ENCODE measurements at regions not wholly inside any gene's neighbourhood (a gene's known extent, or its start where the extent isn't known, plus 50 kb on each side); places are given as distances from the start of the nearest gene placed in this dataset.

- no peaks in the 10 kb centered on the region for H3K36me3 ChIP-seq (replicated peaks in 1 of 2; ENCODE audit: control insufficient read depth in 1 of 2, insufficient read depth in 2 of 2, low read length in 2 of 2)
- no peaks in the 10 kb centered on the region for H3K27me3 ChIP-seq (ENCODE audit: control insufficient read depth in 2 of 2, insufficient read depth in 2 of 2, low read length in 2 of 2)
- H3K9me3 ChIP-seq (replicated peaks in 1 of 2; ENCODE audit: control insufficient read depth in 1 of 2, insufficient read depth in 1 of 2, low read length in 2 of 2), result peaks cover 17% of the 10 kb centered on the region in 2 donors
- intact Hi-C loops (cut with micrococcal nuclease), result no loop called here
- no peaks in the 10 kb centered on the region for H3K36me3 Mint-ChIP-seq
- no peak overlapping the region for H3K4me2 ChIP-seq (replicated peaks; ENCODE audit: extremely low read depth, low read length, poor library complexity, severe bottlenecking)
- no peaks in the 10 kb centered on the region for H3K4me1 Mint-ChIP-seq
- no peaks in the 10 kb centered on the region for H3K79me2 ChIP-seq (ENCODE audit: insufficient read depth, low read length)
- H3K27me3 Mint-ChIP-seq (ENCODE audit: low read depth in 3 of 3), result no peaks in the 10 kb centered on the region
- no peak for DNase-seq
- no peak overlapping the region for H3K4me3 ChIP-seq (replicated peaks in 1 of 3; ENCODE audit: low read depth in 2 of 3, low read length in 3 of 3)
- H3K4me3 Mint-ChIP-seq, result no peak overlapping the region
- peaks cover 0 to 10% (median 6%) of the 10 kb centered on the region in 7 donors for H3K9me3 Mint-ChIP-seq
- no peaks in the 10 kb centered on the region for H4K20me1 ChIP-seq (ENCODE audit: insufficient read depth, low read length)
- no peaks in the 10 kb centered on the region for H3K4me1 ChIP-seq (ENCODE audit: control insufficient read depth in 1 of 2, insufficient read depth in 2 of 2, low read length in 2 of 2)
- H3K27ac Mint-ChIP-seq, result no peak overlapping the region
- TF ChIP-seq CTCF (IDR thresholded peaks at IDR 0.05), result no peak
- H3K27ac ChIP-seq (ENCODE audit: low read depth in 1 of 2, low read length in 2 of 2), result no peak overlapping the region
- no peak overlapping the region for H2AFZ ChIP-seq (ENCODE audit: insufficient read depth, low read depth, low read length, poor library complexity, severe bottlenecking)
- no CpG with 5 or more reads among the region's 5 CpGs for WGBS (ENCODE audit: insufficient coverage)
- no peak overlapping the region for H3K9ac ChIP-seq (ENCODE audit: insufficient read depth, low read length, poor library complexity, severe bottlenecking)
Observed at GRCh38 chr3:96071097-96071496, 743.3 kb upstream of the EPHA6 start.

- Mint-ChIP-seq H3K4me1 (no peaks in the 10 kb centered on the region), H3K9me3 (peaks cover 0 to 10% (median 6%) of the 10 kb centered on the region in 7 donors), H3K4me3 (no peak overlapping the region), H3K36me3 (no peaks in the 10 kb centered on the region), H3K27ac (no peak overlapping the region), H3K27me3 (ENCODE audit: low read depth in 3 of 3) (no peaks in the 10 kb centered on the region)
- Histone ChIP-seq H3K27ac (ENCODE audit: low read depth in 1 of 2, low read length in 2 of 2) (no peak overlapping the region), H3K27me3 (ENCODE audit: control insufficient read depth in 2 of 2, insufficient read depth in 2 of 2, low read length in 2 of 2) (no peaks in the 10 kb centered on the region), H4K20me1 (ENCODE audit: insufficient read depth, low read length) (no peaks in the 10 kb centered on the region), H3K4me2 (replicated peaks; ENCODE audit: extremely low read depth, low read length, poor library complexity, severe bottlenecking) (no peak overlapping the region), H3K9ac (ENCODE audit: insufficient read depth, low read length, poor library complexity, severe bottlenecking) (no peak overlapping the region), H3K36me3 (replicated peaks in 1 of 2; ENCODE audit: control insufficient read depth in 1 of 2, insufficient read depth in 2 of 2, low read length in 2 of 2) (no peaks in the 10 kb centered on the region), H3K9me3 (replicated peaks in 1 of 2; ENCODE audit: control insufficient read depth in 1 of 2, insufficient read depth in 1 of 2, low read length in 2 of 2) (peaks cover 17% of the 10 kb centered on the region in 2 donors), H3K79me2 (ENCODE audit: insufficient read depth, low read length) (no peaks in the 10 kb centered on the region), H3K4me1 (ENCODE audit: control insufficient read depth in 1 of 2, insufficient read depth in 2 of 2, low read length in 2 of 2) (no peaks in the 10 kb centered on the region), H3K4me3 (replicated peaks in 1 of 3; ENCODE audit: low read depth in 2 of 3, low read length in 3 of 3) (no peak overlapping the region), H2AFZ (ENCODE audit: insufficient read depth, low read depth, low read length, poor library complexity, severe bottlenecking) (no peak overlapping the region)
- DNase-seq, result no peak
- intact Hi-C loops (cut with micrococcal nuclease), result no loop called here
- no peak for TF ChIP-seq CTCF (IDR thresholded peaks at IDR 0.05)
Observed at GRCh38 chr3:96072226-96072625, 742.2 kb upstream of the EPHA6 start.

All from CD14-positive monocyte (primary cell).